Progenitor cell of endocrine pancreas (in vitro differentiated cells): ENCODE measurements at regions not wholly inside any gene's neighbourhood (a gene's known extent, or its start where the extent isn't known, plus 50 kb on each side); places are given as distances from the start of the nearest gene placed in this dataset.
"Not testable (repeated sequence)": the region's sequence is repeated elsewhere in the genome, so short reads cannot be mapped to it uniquely, and the experiment has no call there.

Experiments used
- DNase-seq: peaks from one replicate; pipeline ENCODE4 v3.0.0; 2021; ENCODE audit warnings: low spot score; ENCODE audit not compliant: unreplicated experiment
- H3K27ac Mint-ChIP-seq: 2 replicates; pipeline ENCODE4 v1.8.0; 2021; ENCODE audit warnings: mild to moderate bottlenecking, moderate library complexity, mixed read lengths
- H3K27me3 Mint-ChIP-seq: 2 replicates; pipeline ENCODE4 v1.8.0; 2021; ENCODE audit warnings: mixed read lengths
- H3K36me3 Mint-ChIP-seq: 2 replicates; pipeline ENCODE4 v1.8.0; 2022; ENCODE audit warnings: mixed read lengths; ENCODE audit not compliant: insufficient read depth
- H3K4me1 Mint-ChIP-seq: 2 replicates; pipeline ENCODE4 v1.8.0; 2021; ENCODE audit warnings: low read depth, mixed read lengths
- H3K4me3 Mint-ChIP-seq: 2 replicates; pipeline ENCODE4 v1.8.0; 2021; ENCODE audit warnings: low read depth, mild to moderate bottlenecking, moderate library complexity, mixed read lengths
- H3K9me3 Mint-ChIP-seq: 2 replicates; pipeline ENCODE4 v1.8.0; 2021; ENCODE audit warnings: low read depth, mixed read lengths
- TF ChIP-seq, protein P1 (sequence below): fragments of 200-600 bp; sonication (generic); IDR thresholded peaks from one replicate; pipeline ENCODE4 v1.5.0; 2021; ENCODE audit warnings: antibody characterized with exemption, mild to moderate bottlenecking; ENCODE audit not compliant: unreplicated experiment

DNA sequence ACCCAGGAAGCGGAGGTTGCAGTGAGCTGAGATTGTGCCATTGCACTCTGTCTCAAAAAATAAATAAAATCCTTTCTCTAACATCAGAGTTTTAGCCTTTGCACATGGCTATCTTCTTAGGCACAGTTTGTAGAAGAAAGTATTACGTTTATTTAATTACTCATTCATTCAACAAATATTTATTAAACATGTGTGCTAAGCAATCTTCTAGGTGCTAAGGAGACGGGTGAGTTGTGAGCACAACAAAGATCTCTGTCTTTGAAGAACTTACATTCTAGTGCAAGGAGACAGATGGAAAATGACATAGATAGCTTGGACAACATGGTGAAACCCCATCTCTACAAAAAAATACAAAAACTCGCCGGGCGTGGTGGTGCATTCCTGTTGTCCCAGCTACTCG lies 122.3 kb upstream of the MYO10 start:
- H3K4me3 Mint-ChIP-seq, result no peak overlapping the region
- TF ChIP-seq, protein P1, sequence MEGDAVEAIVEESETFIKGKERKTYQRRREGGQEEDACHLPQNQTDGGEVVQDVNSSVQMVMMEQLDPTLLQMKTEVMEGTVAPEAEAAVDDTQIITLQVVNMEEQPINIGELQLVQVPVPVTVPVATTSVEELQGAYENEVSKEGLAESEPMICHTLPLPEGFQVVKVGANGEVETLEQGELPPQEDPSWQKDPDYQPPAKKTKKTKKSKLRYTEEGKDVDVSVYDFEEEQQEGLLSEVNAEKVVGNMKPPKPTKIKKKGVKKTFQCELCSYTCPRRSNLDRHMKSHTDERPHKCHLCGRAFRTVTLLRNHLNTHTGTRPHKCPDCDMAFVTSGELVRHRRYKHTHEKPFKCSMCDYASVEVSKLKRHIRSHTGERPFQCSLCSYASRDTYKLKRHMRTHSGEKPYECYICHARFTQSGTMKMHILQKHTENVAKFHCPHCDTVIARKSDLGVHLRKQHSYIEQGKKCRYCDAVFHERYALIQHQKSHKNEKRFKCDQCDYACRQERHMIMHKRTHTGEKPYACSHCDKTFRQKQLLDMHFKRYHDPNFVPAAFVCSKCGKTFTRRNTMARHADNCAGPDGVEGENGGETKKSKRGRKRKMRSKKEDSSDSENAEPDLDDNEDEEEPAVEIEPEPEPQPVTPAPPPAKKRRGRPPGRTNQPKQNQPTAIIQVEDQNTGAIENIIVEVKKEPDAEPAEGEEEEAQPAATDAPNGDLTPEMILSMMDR, result no peak
- H3K4me1 Mint-ChIP-seq, result peaks cover 5% of the 10 kb centered on the region
- no peak overlapping the region for H3K27ac Mint-ChIP-seq
- DNase-seq, result no peak
- peaks cover 3% of the 10 kb centered on the region for H3K27me3 Mint-ChIP-seq
- H3K36me3 Mint-ChIP-seq, result no peaks in the 10 kb centered on the region
- H3K9me3 Mint-ChIP-seq, result no peaks in the 10 kb centered on the region

DNA sequence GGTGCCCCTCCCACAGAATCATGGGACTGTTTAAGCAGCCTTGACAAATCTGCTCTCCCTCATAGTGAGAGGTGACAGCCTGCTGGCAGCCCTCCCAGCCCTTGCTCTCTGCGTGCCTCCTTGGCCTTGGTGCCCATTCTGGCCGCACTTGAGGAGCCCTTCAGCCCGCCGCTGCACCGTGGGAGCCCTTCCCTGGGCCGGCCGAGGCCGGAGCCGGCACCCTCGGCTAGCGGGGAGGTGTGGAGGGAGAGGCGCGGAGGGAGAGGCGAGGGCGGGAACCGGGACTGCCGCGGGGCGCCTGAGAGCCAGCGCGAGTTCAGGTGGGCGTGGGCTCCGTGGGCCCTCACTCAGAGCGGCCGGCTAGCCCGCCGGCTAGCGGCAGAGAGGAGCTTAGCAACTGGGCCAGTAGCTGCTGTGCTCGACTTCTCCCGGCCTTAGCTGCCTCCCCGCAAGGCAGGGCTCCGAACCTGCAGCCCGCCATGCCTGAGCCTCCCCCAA lies 125.9 kb upstream of the MYO10 start:
- H3K4me1 Mint-ChIP-seq, result peaks cover 9% of the 10 kb centered on the region
- H3K27ac Mint-ChIP-seq, result no peak overlapping the region
- no peaks in the 10 kb centered on the region for H3K9me3 Mint-ChIP-seq
- no peak for DNase-seq
- H3K4me3 Mint-ChIP-seq, result no peak overlapping the region
- H3K27me3 Mint-ChIP-seq, result peaks cover 3% of the 10 kb centered on the region
- no peaks in the 10 kb centered on the region for H3K36me3 Mint-ChIP-seq
- TF ChIP-seq, protein P1, result no peak

DNA sequence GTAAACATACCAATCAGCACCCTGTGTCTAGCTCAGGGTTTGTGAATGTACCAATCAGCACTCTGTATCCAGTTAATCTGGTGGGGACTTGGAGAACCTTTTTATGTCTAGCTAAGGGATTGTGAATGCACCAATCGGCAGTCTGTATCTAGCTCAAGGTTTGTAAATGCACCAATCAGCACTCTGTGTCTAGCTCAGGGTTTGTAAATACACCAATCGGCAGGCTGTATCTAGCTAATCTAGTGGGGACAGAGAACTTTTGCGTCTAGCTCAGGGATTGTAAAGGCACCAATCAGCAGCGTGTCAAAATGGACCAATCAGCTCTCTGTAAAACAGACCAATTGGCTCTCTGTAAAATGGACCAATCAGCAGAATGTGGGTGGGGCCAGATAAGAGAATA lies 126.7 kb upstream of the MYO10 start:
- not testable (repeated sequence) for H3K4me3 Mint-ChIP-seq, H3K9me3 Mint-ChIP-seq, DNase-seq

DNA sequence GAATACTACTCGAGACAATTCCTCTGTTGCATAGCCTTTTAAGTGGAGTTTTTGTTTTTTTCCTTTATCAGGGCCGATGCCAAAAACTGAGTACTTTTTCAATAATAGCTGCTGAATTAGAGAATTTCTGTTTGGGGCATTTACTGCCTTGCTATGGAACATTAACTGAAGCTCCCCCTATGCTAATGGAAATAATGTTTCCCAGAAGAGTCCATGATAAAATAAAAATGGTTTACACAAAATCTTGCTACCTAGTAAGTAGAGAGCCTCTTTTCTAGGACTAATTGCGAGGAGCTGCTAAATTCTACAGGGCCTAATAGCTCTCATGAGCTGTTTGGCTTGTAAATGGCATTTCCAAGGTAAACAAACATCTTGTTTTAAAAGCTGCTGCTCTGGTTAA lies 128.2 kb upstream of the MYO10 start:
- no peak overlapping the region for H3K27ac Mint-ChIP-seq
- H3K4me1 Mint-ChIP-seq, result peaks cover 4% of the 10 kb centered on the region
- no peaks in the 10 kb centered on the region for H3K9me3 Mint-ChIP-seq
- H3K27me3 Mint-ChIP-seq, result no peaks in the 10 kb centered on the region
- TF ChIP-seq, protein P1, result no peak
- DNase-seq, result no peak
- H3K36me3 Mint-ChIP-seq, result no peaks in the 10 kb centered on the region
- H3K4me3 Mint-ChIP-seq, result no peak overlapping the region

More for the DNA sequence above, 126.7 kb upstream of the MYO10 start:
- H3K36me3 Mint-ChIP-seq, H3K27me3 Mint-ChIP-seq, H3K27ac Mint-ChIP-seq, H3K4me1 Mint-ChIP-seq: not testable (repeated sequence)

GRCh38 chr5:17065458-17065857 lies 129.4 kb upstream of the MYO10 start:
- no peak for DNase-seq
- Mint-ChIP-seq H3K27ac (no peak overlapping the region), H3K27me3 (no peaks in the 10 kb centered on the region), H3K36me3 (no peaks in the 10 kb centered on the region), H3K4me3 (no peak overlapping the region), H3K9me3 (no peaks in the 10 kb centered on the region), H3K4me1 (peaks cover 5% of the 10 kb centered on the region)
- TF ChIP-seq, protein P1, result no peak

- H3K4me3 Mint-ChIP-seq, H3K36me3 Mint-ChIP-seq, H3K9me3 Mint-ChIP-seq, H3K27me3 Mint-ChIP-seq, DNase-seq, H3K4me1 Mint-ChIP-seq, H3K27ac Mint-ChIP-seq: not testable (repeated sequence)
Observed at GRCh38 chr5:17066026-17066425, 129.9 kb upstream of the MYO10 start.
